GM23248 (cell line): ENCODE measurements at regions not wholly inside any gene's neighbourhood (a gene's known extent, or its start where the extent isn't known, plus 50 kb on each side); places are given as distances from the start of the nearest gene placed in this dataset.

Experiments used
- DNase-seq: peaks from one replicate; pipeline ENCODE4 v3.0.0-alpha.2; 2015
- H2AFZ ChIP-seq: fragments of 200-600 bp; sonication (generic); 2 replicates; pipeline ENCODE4 v1.6.1; 2016; ENCODE audit warnings: antibody characterized with exemption
- H3F3A ChIP-seq: fragments of 200-600 bp; sonication (generic); 2 replicates; pipeline ENCODE4 v1.6.1; 2016; ENCODE audit warnings: mild to moderate bottlenecking, antibody characterized with exemption, mixed run types; ENCODE audit not compliant: insufficient read depth
- H3K27ac ChIP-seq: fragments of 200-600 bp; sonication (generic); 2 replicates; pipeline ENCODE4 v1.5.1; 2016; ENCODE audit warnings: mild to moderate bottlenecking
- H3K27me3 ChIP-seq: fragments of 200-600 bp; sonication (generic); replicated peaks from 2 replicates; pipeline ENCODE4 v1.6.1; 2016; ENCODE audit warnings: mild to moderate bottlenecking; ENCODE audit not compliant: insufficient read depth
- H3K36me3 ChIP-seq: fragments of 200-600 bp; sonication (generic); 2 replicates; pipeline ENCODE4 v1.6.1; 2016; ENCODE audit warnings: low read depth, mild to moderate bottlenecking
- H3K4me1 ChIP-seq: fragments of 200-600 bp; sonication (generic); 2 replicates; pipeline ENCODE4 v1.6.1; 2016; ENCODE audit warnings: mild to moderate bottlenecking; ENCODE audit not compliant: insufficient read depth
- H3K4me2 ChIP-seq: fragments of 200-600 bp; sonication (generic); one replicate; pipeline ENCODE4 v1.6.1; 2016; ENCODE audit warnings: mild to moderate bottlenecking; ENCODE audit not compliant: unreplicated experiment
- H3K4me3 ChIP-seq: fragments of 200-600 bp; sonication (generic); 2 replicates; pipeline ENCODE4 v1.5.1; 2016; ENCODE audit warnings: mild to moderate bottlenecking
- H3K79me2 ChIP-seq: fragments of 200-600 bp; sonication (generic); 2 replicates; pipeline ENCODE4 v1.6.1; 2016; ENCODE audit warnings: mild to moderate bottlenecking; ENCODE audit not compliant: insufficient read depth
- H3K9ac ChIP-seq: fragments of 200-600 bp; sonication (generic); 2 replicates; pipeline ENCODE4 v1.6.1; 2016; ENCODE audit warnings: mild to moderate bottlenecking
- H3K9me2 ChIP-seq: fragments of 200-600 bp; sonication (generic); 2 replicates; pipeline ENCODE4 v1.6.1; 2016; ENCODE audit warnings: mixed run types, mild to moderate bottlenecking, moderate library complexity; ENCODE audit not compliant: insufficient read depth
- H3K9me3 ChIP-seq: fragments of 200-600 bp; sonication (generic); one replicate; pipeline ENCODE4 v1.6.1; 2017; ENCODE audit warnings: low read depth
- H4K20me1 ChIP-seq: fragments of 200-600 bp; sonication (generic); 2 replicates; pipeline ENCODE4 v1.6.0; 2016; ENCODE audit not compliant: insufficient read depth
- EZH2 ChIP-seq: fragments of 200-600 bp; sonication (generic); IDR thresholded peaks from 2 replicates; pipeline ENCODE4 v1.6.1; 2018; ENCODE audit warnings: antibody characterized with exemption, mild to moderate bottlenecking; ENCODE audit not compliant: insufficient read depth, poor library complexity, severe bottlenecking
- EZH2phosphoT487 ChIP-seq: fragments of 200-600 bp; sonication (generic); IDR thresholded peaks from 2 replicates; pipeline ENCODE4 v1.6.1; 2018; ENCODE audit warnings: antibody characterized with exemption, moderate library complexity, mild to moderate bottlenecking, low read depth; ENCODE audit not compliant: insufficient read depth
- WGBS, 2 experiments: methylation state at CpG; one replicate each; pipeline ENCODE4 v1.1.6; 2015 to 2017; ENCODE audit warnings: low lambda C conversion rate in 2 of 2, low coverage in 1 of 2; ENCODE audit errors: missing lambda C conversion rate in 2 of 2; 5-methylcytosine and 5-hydroxymethylcytosine counted together
- in situ Hi-C: fragments of 300-500 bp; cut with MboI; formaldehyde crosslinking; loops from 2 replicates; pipeline ENCODE4 v1.15.0; 2020

DNA sequence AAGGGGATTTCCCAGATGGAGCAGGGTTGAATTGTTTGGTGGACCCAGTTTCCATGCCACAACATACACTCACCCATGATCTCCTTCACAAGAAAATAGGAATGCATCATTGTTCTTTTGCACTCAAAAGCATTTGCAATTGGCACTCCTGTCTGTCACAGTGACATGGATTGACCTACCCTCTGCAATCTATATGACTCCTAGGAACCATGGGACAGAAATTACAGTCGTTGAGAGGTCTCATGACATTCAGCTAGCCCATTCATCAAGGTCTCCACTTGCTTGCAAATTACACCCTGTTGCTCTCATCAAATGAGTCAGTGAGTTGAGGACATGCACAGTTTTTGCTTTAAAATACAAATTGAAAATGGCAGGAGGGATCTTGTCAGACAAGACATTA is 448.5 kb downstream of the LPIN1 start:
- no peak for DNase-seq
- Histone ChIP-seq H3K9ac (no peak overlapping the region), H3K79me2 (no peaks in the 10 kb centered on the region), H3K27ac (no peak overlapping the region), H3K27me3 (no peaks in the 10 kb centered on the region; the same call in 1 of the 2 replicates), H3K36me3 (no peaks in the 10 kb centered on the region), H3K4me1 (no peaks in the 10 kb centered on the region), H4K20me1 (no peaks in the 10 kb centered on the region), H3F3A (no peaks in the 10 kb centered on the region), H3K4me2 (no peak overlapping the region), H3K9me2 (no peaks in the 10 kb centered on the region), H2AFZ (no peak overlapping the region), H3K4me3 (no peak overlapping the region), H3K9me3 (no peaks in the 10 kb centered on the region)
- TF ChIP-seq EZH2 (no peak), EZH2phosphoT487 (no peak)
- in situ Hi-C loops = no loop called here
- WGBS, 2 experiments = 7 to 13% methylated on average over 1 of the region's 1 CpG

DNA sequence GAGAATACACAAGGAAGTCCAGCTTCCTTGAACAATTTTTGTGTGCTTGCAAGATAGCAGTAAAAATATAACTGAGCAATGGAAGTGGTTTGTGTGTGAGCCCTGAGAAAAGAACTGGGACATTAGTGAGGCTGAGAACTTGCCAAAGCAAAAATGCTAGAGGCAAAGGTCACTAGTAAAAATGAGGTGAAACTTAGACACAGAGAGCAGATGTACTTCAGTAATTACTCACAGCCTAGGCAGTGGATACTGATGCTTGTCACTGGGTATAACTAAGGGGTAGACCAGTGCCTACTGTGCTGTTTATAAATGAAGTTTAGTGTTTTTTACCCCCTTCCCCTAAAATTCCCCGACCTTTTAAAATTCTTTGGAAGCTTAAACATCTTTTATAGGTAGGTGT is 450.1 kb downstream of the LPIN1 start:
- no peak for DNase-seq

DNA sequence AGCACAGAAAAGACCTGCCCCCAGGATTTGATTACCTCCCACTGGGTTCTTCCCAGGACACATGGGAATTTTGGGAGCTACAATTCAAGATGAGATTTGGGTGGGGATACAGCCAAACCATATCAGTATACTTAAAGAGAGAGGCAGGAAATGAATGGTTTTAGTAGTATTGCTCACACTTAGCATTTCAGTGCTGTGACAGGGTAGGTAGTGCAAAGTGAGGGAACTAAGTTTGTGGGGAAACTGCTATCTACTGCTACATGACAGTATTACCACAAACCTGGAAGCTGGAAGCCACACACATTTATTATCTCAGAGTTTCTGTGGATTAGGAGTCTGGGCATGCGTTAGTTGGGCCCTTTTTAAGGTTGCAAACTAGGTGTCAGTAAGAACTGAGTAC is 450.7 kb downstream of the LPIN1 start:
- Histone ChIP-seq H3K27ac (no peak overlapping the region), H3K27me3 (no peaks in the 10 kb centered on the region; the same call in 1 of the 2 replicates), H3F3A (no peaks in the 10 kb centered on the region), H3K4me2 (no peak overlapping the region), H3K9me3 (no peaks in the 10 kb centered on the region), H3K9ac (no peak overlapping the region), H4K20me1 (no peaks in the 10 kb centered on the region), H3K4me1 (0 out of 2 replicates have a peak, but pooled peaks cover 3% of the 10 kb centered on the region), H3K79me2 (no peaks in the 10 kb centered on the region), H3K36me3 (no peaks in the 10 kb centered on the region), H3K4me3 (no peak overlapping the region), H3K9me2 (no peaks in the 10 kb centered on the region), H2AFZ (no peak overlapping the region)
- 50 to 86% methylated on average over 1 of the region's 1 CpG for WGBS, 2 experiments
- TF ChIP-seq EZH2 = no peak
- no peak for TF ChIP-seq EZH2phosphoT487
- in situ Hi-C loops = no loop called here
- DNase-seq = no peak

More for the DNA sequence above, 450.1 kb downstream of the LPIN1 start:
- Histone ChIP-seq H3K4me3 (no peak overlapping the region), H3K9ac (no peak overlapping the region), H3K4me1 (no peaks in the 10 kb centered on the region), H3K36me3 (no peaks in the 10 kb centered on the region), H2AFZ (no peak overlapping the region), H4K20me1 (no peaks in the 10 kb centered on the region), H3K79me2 (no peaks in the 10 kb centered on the region), H3K9me3 (no peaks in the 10 kb centered on the region), H3K27me3 (no peaks in the 10 kb centered on the region; the same call in 1 of the 2 replicates), H3K4me2 (no peak overlapping the region), H3F3A (no peaks in the 10 kb centered on the region), H3K27ac (no peak overlapping the region), H3K9me2 (no peaks in the 10 kb centered on the region)
- 38 to 59% methylated on average over 1 of the region's 1 CpG for WGBS, 2 experiments
- TF ChIP-seq EZH2 = no peak
- TF ChIP-seq EZH2phosphoT487 = no peak
- in situ Hi-C loops = no loop called here

DNA sequence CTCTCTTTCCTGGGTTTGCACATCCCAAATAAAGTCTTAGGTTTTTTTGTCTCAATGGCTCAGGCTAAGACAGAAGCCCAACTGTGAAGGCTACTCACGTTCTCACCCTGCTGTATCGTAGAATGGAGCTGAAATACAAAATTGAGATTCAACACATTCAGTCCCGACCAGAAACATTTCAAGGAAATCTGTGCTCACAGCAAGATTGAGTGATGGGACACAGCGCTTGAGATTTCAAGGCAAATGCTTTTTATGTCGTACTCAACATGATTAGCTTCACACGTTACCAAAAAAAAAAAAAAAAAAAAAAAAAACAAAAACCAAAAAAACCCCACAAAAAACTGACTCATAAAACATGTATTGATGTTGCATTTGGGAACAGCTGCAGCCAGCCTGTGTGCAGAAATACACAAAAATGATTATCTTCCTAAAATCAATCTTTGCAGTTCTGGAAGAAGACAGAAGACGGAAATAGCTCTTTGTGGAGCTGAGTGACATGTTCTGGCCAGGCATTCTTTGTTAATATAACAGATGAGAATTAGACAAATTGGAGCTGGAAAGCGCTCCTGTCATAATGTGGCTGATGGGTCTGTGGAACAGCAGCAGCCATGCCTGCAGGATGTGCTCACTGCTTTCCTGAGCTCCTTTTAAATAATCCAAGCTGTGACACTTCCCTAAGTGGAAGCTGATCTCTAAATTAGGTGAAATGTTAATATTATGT is 453.2 kb downstream of the LPIN1 start:
- no peak overlapping the region for H3K4me3 ChIP-seq
- TF ChIP-seq EZH2phosphoT487 (no peak), EZH2 (no peak)
- H3K9me3 ChIP-seq = no peaks in the 10 kb centered on the region
- in situ Hi-C loops = no loop called here
- H2AFZ ChIP-seq = no peak overlapping the region
- H3K9me2 ChIP-seq = no peaks in the 10 kb centered on the region
- H3K36me3 ChIP-seq = no peaks in the 10 kb centered on the region
- no peaks in the 10 kb centered on the region; the same call in 1 of the 2 replicates for H3K27me3 ChIP-seq
- no peaks in the 10 kb centered on the region for H3K79me2 ChIP-seq
- no peaks in the 10 kb centered on the region for H4K20me1 ChIP-seq
- no peak for DNase-seq
- 0 out of 2 replicates have a peak, but pooled peaks cover 8% of the 10 kb centered on the region for H3K4me1 ChIP-seq
- H3K27ac ChIP-seq = no peak overlapping the region
- H3K9ac ChIP-seq = no peak overlapping the region
- WGBS, 2 experiments = 22 to 25% methylated on average over 8 of the region's 8 CpGs
- H3F3A ChIP-seq = no peaks in the 10 kb centered on the region
- H3K4me2 ChIP-seq = no peak overlapping the region
